ENCODE measurements at regions not wholly inside any gene's neighbourhood (a gene's known extent, or its start where the extent isn't known, plus 50 kb on each side); places are given as distances from the start of the nearest gene placed in this dataset.

DNA sequence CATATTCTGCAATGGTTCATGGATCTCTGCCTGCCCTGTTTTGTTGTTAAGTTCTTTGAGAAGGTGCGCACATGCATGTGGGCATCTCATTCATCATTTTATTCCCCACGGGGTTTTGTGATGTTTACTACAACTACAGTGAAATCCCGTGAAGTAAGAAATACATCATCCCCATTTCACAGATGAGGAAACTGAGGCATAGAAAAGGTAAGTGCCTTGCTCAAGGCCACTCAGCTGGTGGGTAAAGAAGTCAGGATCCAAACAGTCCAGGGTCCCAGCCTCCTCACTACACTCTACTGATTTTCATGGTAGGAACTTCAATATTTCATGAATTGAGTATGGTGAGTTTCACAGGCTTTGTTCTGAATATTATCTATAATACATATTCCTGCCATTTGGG is 72.6 kb downstream of the CYP26A1 start:
- Histone ChIP-seq H3K36me3 (no peaks in the 10 kb centered on the region), H3K9me3 (no peaks in the 10 kb centered on the region), H3K4me1 (no peaks in the 10 kb centered on the region), H3K27me3 (no peaks in the 10 kb centered on the region), H3K4me3 (ENCODE audit: low read depth, low read length) (no peak overlapping the region)
- TF ChIP-seq, protein P1, sequence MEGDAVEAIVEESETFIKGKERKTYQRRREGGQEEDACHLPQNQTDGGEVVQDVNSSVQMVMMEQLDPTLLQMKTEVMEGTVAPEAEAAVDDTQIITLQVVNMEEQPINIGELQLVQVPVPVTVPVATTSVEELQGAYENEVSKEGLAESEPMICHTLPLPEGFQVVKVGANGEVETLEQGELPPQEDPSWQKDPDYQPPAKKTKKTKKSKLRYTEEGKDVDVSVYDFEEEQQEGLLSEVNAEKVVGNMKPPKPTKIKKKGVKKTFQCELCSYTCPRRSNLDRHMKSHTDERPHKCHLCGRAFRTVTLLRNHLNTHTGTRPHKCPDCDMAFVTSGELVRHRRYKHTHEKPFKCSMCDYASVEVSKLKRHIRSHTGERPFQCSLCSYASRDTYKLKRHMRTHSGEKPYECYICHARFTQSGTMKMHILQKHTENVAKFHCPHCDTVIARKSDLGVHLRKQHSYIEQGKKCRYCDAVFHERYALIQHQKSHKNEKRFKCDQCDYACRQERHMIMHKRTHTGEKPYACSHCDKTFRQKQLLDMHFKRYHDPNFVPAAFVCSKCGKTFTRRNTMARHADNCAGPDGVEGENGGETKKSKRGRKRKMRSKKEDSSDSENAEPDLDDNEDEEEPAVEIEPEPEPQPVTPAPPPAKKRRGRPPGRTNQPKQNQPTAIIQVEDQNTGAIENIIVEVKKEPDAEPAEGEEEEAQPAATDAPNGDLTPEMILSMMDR (IDR thresholded peaks at IDR 0.05; ENCODE audit: low read depth, low read length), result no peak
- no peak for DNase-seq

DNA sequence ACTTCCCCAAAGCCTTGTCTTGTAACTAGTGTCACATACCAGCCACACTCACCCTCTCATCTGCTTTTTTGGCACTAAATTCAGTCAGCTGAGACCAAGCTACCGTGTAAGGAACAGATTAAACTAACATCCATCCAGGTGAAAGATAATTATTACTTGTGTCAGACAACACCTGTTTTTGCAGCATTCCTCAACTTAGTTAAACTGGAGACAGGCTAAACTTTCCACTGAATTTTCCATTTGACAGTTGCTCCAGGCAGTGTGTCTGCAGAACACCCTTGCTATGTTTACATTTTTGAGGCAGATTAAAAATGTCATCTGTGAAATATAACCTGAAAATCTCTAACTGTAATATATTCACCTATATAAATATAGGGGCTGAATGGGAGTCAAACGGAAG is 73.6 kb downstream of the CYP26A1 start:
- Histone ChIP-seq H3K9me3 (no peaks in the 10 kb centered on the region), H3K4me1 (no peaks in the 10 kb centered on the region), H3K36me3 (no peaks in the 10 kb centered on the region), H3K4me3 (ENCODE audit: low read depth, low read length) (no peak overlapping the region), H3K27me3 (no peaks in the 10 kb centered on the region)
- TF ChIP-seq, protein P1 (IDR thresholded peaks at IDR 0.05; ENCODE audit: low read depth, low read length), result no peak
- no peak for DNase-seq

DNA sequence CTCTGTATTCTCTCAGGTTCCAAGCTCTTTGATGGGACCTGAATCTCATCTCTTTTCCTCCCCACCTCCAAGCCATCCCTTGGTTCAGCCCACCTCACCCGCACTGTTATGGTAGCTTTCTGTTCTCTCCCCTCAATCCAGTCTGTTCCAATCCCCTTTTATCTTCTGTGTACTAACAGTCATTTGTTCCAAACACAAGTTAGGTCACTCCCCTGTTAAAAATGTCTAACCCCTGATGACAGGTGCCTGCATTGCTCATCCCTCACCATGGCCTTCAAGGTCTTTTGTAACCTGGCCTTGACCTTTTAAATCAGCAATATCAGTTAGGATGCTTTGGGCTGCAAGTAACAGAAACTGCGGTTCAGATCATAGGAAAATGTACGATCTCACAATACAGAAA is 74.8 kb downstream of the CYP26A1 start:
- TF ChIP-seq, protein P1 (IDR thresholded peaks at IDR 0.05; ENCODE audit: low read depth, low read length), result no peak
- no peaks in the 10 kb centered on the region for H3K36me3 ChIP-seq
- no peaks in the 10 kb centered on the region for H3K9me3 ChIP-seq
- DNase-seq, result no peak
- no peaks in the 10 kb centered on the region for H3K27me3 ChIP-seq
- no peaks in the 10 kb centered on the region for H3K4me1 ChIP-seq
- H3K4me3 ChIP-seq (ENCODE audit: low read depth, low read length), result no peak overlapping the region

- H3K4me3 ChIP-seq (ENCODE audit: low read depth, low read length), result no peak overlapping the region
- H3K9me3 ChIP-seq, result no peaks in the 10 kb centered on the region
- TF ChIP-seq, protein P1 (IDR thresholded peaks at IDR 0.05; ENCODE audit: low read depth, low read length), result no peak
- no peaks in the 10 kb centered on the region for H3K36me3 ChIP-seq
- H3K4me1 ChIP-seq, result no peaks in the 10 kb centered on the region
- no peaks in the 10 kb centered on the region for H3K27me3 ChIP-seq
- no peak for DNase-seq
Measured at GRCh38 chr10:93149761-93150160, 76.1 kb downstream of the CYP26A1 start.

DNA sequence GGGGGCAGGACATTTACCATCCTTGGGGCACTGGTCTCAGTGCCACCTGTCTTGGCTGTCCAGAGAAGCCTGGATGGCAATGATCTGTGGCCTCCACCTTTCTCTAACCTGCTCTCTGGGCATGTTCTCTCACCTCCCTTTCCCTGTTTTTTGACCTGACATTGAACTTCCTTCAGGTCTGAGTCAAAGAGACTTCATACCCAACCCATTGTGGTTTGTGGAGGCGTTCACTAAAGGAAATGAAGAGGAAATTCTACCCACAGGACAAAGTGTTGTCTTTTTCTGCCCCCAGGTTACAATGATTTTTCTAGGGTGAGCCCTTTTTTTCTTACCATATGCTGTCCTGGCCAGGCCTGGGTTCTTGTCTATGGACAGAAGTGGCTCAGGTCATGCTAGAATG is 76.6 kb downstream of the CYP26A1 start:
- Histone ChIP-seq H3K36me3 (no peaks in the 10 kb centered on the region), H3K9me3 (no peaks in the 10 kb centered on the region), H3K4me1 (no peaks in the 10 kb centered on the region), H3K4me3 (ENCODE audit: low read depth, low read length) (no peak overlapping the region), H3K27me3 (no peaks in the 10 kb centered on the region)
- no peak for DNase-seq
- TF ChIP-seq, protein P1 (IDR thresholded peaks at IDR 0.05; ENCODE audit: low read depth, low read length), result no peak

DNA sequence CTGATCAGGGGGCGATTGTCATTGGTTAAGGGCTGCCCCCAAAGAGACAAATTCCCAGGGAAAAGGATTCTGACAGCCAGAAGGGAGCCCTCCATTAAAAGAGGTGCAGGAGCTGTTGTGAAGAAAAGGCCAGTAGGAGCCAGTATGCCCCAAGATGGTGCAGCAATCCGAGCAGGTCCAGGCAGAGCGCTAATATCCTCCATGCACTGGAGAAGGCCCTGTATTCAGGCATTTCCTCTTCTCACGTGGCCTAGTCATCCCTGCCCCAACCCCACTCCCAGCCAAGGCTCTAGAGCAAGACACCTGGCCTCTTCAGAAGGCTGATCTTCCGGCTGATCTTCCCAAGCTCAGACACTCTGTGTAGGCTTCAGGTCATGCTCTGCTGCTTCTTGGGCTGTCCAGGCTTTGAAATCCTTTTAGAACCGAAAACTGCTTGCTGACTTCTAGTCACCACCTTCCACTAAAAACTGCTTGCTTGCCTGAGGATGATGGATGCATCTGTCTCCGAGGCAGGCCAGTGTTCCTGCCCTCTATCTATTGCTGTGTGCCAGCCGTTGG is 77.4 kb downstream of the CYP26A1 start:
- H3K4me3 ChIP-seq (ENCODE audit: low read depth, low read length), result no peak overlapping the region
- DNase-seq, result no peak
- no peaks in the 10 kb centered on the region for H3K4me1 ChIP-seq
- TF ChIP-seq, protein P1 (IDR thresholded peaks at IDR 0.05; ENCODE audit: low read depth, low read length), result no peak
- no peaks in the 10 kb centered on the region for H3K36me3 ChIP-seq
- H3K27me3 ChIP-seq, result no peaks in the 10 kb centered on the region
- H3K9me3 ChIP-seq, result no peaks in the 10 kb centered on the region

All from BE2C (cell line).